ENCODE measurements at regions not wholly inside any gene's neighbourhood (a gene's known extent, or its start where the extent isn't known, plus 50 kb on each side); places are given as distances from the start of the nearest gene placed in this dataset.

GRCh38 chr17:54280741-54281140 is 458.0 kb downstream of the KIF2B start:
- Histone ChIP-seq H3K9ac (ENCODE audit: low read length) (no peak overlapping the region), H3K9me3 (ENCODE audit: low read length) (peaks cover 41% of the 10 kb centered on the region), H3K36me3 (ENCODE audit: low read depth, low read length) (no peaks in the 10 kb centered on the region), H3K4me2 (ENCODE audit: low read length) (no peak overlapping the region), H3K27ac (ENCODE audit: low read length) (no peak overlapping the region), H4K20me1 (ENCODE audit: low read length) (no peaks in the 10 kb centered on the region), H3K27me3 (ENCODE audit: low read length) (no peaks in the 10 kb centered on the region), H3K4me3 (ENCODE audit: low read length) (no peak overlapping the region), H2AFZ (ENCODE audit: low read length) (no peak overlapping the region), H3K79me2 (ENCODE audit: low read length) (no peaks in the 10 kb centered on the region), H3F3A (ENCODE audit: low read length, unreplicated experiment) (no peaks in the 10 kb centered on the region), H3K4me1 (ENCODE audit: insufficient read depth, low read length) (no peaks in the 10 kb centered on the region), H3K9me2 (replicated peaks; ENCODE audit: low read length) (no peaks in the 10 kb centered on the region)
- CTCF ChIA-PET, result no interaction called here
- POLR2A ChIA-PET (ENCODE audit: unreplicated experiment), result no interaction called here
- ATAC-seq (no peak), DNase-seq (no peak)
- TF ChIP-seq EZH2phosphoT487 (IDR thresholded peaks at IDR 0.05; ENCODE audit: borderline replicate concordance, low read length) (no peak), CTCF (conservative IDR thresholded peaks at IDR 0.05; ENCODE audit: low read depth, low read length) (no peak), EZH2 (IDR thresholded peaks at IDR 0.05; ENCODE audit: low read length, unreplicated experiment) (no peak)
- BruUV-seq (replicated peaks), result no TSS peak
- intact Hi-C loops (cut with micrococcal nuclease), result no loop called here

- POLR2A ChIA-PET (ENCODE audit: unreplicated experiment), result no interaction called here
- Histone ChIP-seq H3K9me3 (ENCODE audit: low read length) (peaks cover 38% of the 10 kb centered on the region), H3K4me3 (ENCODE audit: low read length) (no peak overlapping the region), H3K27me3 (ENCODE audit: low read length) (no peaks in the 10 kb centered on the region), H3K9ac (ENCODE audit: low read length) (no peak overlapping the region), H3K9me2 (replicated peaks; ENCODE audit: low read length) (no peaks in the 10 kb centered on the region), H3K27ac (ENCODE audit: low read length) (no peak overlapping the region), H3K79me2 (ENCODE audit: low read length) (no peaks in the 10 kb centered on the region), H3K36me3 (ENCODE audit: low read depth, low read length) (no peaks in the 10 kb centered on the region), H3F3A (ENCODE audit: low read length, unreplicated experiment) (no peaks in the 10 kb centered on the region), H3K4me1 (ENCODE audit: insufficient read depth, low read length) (no peaks in the 10 kb centered on the region), H2AFZ (ENCODE audit: low read length) (no peak overlapping the region), H4K20me1 (ENCODE audit: low read length) (no peaks in the 10 kb centered on the region), H3K4me2 (ENCODE audit: low read length) (no peak overlapping the region)
- intact Hi-C loops (cut with micrococcal nuclease), result no loop called here
- DNase-seq (no peak), ATAC-seq (no peak)
- TF ChIP-seq EZH2phosphoT487 (IDR thresholded peaks at IDR 0.05; ENCODE audit: borderline replicate concordance, low read length) (no peak), EZH2 (IDR thresholded peaks at IDR 0.05; ENCODE audit: low read length, unreplicated experiment) (no peak), CTCF (conservative IDR thresholded peaks at IDR 0.05; ENCODE audit: low read depth, low read length) (no peak)
- CTCF ChIA-PET, result no interaction called here
- no TSS peak for BruUV-seq (replicated peaks)
Measured at GRCh38 chr17:54282886-54283285, 460.2 kb downstream of the KIF2B start.

- no peaks in the 10 kb centered on the region for H3K4me1 ChIP-seq (ENCODE audit: insufficient read depth, low read length)
- H2AFZ ChIP-seq (ENCODE audit: low read length), result no peak overlapping the region
- H3K4me3 ChIP-seq (ENCODE audit: low read length), result no peak overlapping the region
- H3K27ac ChIP-seq (ENCODE audit: low read length), result no peak overlapping the region
- TF ChIP-seq EZH2 (IDR thresholded peaks at IDR 0.05; ENCODE audit: low read length, unreplicated experiment) (no peak), EZH2phosphoT487 (IDR thresholded peaks at IDR 0.05; ENCODE audit: borderline replicate concordance, low read length) (no peak), CTCF (conservative IDR thresholded peaks at IDR 0.05; ENCODE audit: low read depth, low read length) (no peak)
- ATAC-seq (no peak), DNase-seq (no peak)
- ChIA-PET POLR2A (ENCODE audit: unreplicated experiment) (no interaction called here), CTCF (no interaction called here)
- H3K9me2 ChIP-seq (replicated peaks; ENCODE audit: low read length), result no peaks in the 10 kb centered on the region
- no peaks in the 10 kb centered on the region for H4K20me1 ChIP-seq (ENCODE audit: low read length)
- BruUV-seq (replicated peaks), result no TSS peak
- no peak overlapping the region for H3K9ac ChIP-seq (ENCODE audit: low read length)
- intact Hi-C loops (cut with micrococcal nuclease), result no loop called here
- no peaks in the 10 kb centered on the region for H3K79me2 ChIP-seq (ENCODE audit: low read length)
- H3K9me3 ChIP-seq (ENCODE audit: low read length), result peaks cover 65% of the 10 kb centered on the region
- H3K4me2 ChIP-seq (ENCODE audit: low read length), result no peak overlapping the region
- no peaks in the 10 kb centered on the region for H3K36me3 ChIP-seq (ENCODE audit: low read depth, low read length)
- H3K27me3 ChIP-seq (ENCODE audit: low read length), result no peaks in the 10 kb centered on the region
- H3F3A ChIP-seq (ENCODE audit: low read length, unreplicated experiment), result no peaks in the 10 kb centered on the region
Measured at GRCh38 chr17:54307351-54307750, 484.6 kb downstream of the KIF2B start.
